Stimulated activated CD4-positive, alpha-beta T cell treated with anti-CD3 and anti-CD28 coated beads, Interleukin-4, amount 100 ng/mL, for 24 hours (primary cell): ENCODE measurements at regions not wholly inside any gene's neighbourhood (a gene's known extent, or its start where the extent isn't known, plus 50 kb on each side); places are given as distances from the start of the nearest gene placed in this dataset.

Experiments used
- DNase-seq: peaks from one replicate; pipeline ENCODE4 v3.0.0-alpha.2; 2020

DNA sequence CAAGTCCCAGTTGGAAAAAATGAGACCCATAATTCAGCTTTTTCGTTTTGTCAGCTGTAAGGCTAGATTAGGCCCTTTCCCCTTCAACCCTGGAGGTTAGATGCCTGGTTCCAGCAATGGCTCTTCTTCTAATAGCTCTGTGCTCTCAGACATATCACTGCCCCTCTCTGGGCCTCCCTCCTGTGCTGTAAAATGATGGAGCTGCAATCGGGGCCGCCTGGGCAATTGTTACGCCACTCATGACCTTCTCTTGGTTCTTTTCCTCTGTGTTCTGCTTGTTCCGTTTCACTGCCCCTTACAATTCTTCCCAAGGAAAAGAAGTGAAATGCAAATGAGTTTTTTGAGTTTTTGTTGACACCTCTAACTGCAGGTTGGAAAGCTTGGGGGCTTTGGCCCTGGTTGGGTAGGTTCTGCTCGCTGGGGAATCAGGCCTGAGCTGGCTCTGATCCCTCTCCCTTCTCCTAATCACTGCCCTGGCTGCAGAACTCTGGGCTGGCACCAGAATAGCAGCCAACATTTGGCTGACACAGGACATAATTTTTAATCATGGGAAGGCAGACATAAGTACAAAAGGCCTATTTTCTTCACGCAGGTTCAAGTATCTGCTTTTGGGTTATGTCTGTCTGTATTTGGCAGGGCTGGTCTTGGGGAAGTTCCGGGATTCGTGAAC, 110.9 kb downstream of the FOXD1 start:
- no peak for DNase-seq

DNA sequence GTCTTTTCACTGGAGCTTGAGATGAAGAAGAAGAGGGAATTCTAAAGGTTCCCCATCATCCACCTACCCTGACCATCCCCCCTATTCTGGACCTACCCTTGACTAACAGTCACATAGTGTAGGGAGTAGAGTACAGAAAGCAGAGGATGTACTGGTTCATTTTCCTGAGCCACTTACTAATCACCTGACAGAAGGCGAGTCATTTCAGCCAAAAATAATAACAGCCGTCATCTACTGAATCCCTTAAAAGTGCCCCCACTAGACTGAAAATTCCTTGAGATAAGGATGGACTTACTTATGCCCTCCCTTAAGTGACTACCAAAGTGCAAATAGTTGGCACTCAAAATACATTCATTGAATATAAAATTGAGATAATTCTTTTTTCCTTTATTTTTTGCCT, 112.2 kb downstream of the FOXD1 start:
- DNase-seq, result no peak

DNA sequence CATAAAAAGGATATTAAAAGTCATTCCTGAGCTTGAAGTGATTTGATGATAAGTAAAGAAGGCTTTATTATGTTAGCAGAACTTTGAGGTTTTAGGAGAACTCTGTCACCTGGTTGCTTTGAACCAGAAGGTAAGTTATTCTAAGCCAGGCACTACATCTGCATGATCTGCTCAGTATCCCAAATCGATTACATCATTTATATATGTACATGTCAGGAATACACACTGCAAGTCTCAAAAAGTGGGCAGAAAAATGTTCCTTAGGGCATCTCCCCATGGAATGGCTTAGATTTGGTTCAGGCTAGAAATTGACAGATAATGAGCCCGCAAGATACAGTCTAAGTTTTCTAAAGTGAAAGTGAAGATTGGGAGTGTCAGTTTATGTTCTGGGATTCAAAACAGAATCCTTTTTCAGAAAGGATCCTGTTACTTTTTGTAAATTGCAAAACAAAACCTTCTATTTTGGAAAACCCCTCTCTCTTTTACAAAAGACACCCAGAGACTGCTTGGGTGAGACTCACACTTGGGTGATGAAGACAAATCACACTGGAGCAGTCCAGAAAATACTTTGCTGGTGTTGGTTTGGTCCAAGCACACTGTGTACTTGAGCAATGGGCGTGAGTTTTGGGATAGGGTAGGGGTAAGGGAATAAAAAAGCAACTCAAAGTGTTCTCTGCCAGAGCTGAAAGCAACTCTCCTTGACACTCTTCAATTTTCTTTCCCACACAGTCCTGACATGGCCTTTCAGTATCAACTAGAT, 114.5 kb downstream of the FOXD1 start:
- DNase-seq, result no peak

DNA sequence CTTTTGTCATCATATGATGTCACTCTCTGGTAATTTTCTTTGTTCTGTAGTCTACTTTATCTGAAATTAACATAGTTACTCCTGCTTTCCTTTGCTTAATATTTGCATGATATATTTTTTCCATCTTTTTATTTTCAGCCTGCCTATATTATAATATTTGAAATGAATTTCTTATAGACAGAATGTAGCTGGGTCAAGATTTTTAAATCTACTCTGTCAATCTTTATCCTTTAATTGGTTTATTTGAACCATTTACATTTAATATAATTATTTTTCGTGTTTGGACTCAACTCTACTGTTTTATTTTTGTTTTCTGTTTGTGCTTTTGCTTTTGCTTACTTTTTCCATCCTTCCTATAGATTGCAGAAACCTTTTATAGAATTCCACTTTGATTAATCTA, 118.0 kb downstream of the FOXD1 start:
- DNase-seq, result no peak

DNA sequence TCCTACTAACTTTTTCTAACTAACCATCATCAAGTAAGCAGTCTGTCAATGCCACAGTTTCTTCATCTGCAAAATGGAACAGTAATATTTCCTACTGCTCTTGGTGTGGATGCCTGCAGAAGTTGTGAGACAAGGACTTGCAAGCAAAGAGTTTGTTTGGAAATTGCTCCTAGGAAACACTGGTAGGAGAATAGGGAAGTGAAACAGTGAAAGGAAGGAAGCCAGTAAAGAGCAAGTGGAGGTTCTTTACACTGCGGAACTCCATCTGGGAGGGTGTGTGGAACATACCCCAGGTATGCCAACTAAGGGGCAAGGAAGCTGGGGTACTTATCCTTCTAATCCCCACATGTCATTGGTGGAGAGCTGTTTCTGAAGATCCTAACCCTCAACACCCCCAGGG, 119.9 kb downstream of the FOXD1 start:
- no peak for DNase-seq

DNA sequence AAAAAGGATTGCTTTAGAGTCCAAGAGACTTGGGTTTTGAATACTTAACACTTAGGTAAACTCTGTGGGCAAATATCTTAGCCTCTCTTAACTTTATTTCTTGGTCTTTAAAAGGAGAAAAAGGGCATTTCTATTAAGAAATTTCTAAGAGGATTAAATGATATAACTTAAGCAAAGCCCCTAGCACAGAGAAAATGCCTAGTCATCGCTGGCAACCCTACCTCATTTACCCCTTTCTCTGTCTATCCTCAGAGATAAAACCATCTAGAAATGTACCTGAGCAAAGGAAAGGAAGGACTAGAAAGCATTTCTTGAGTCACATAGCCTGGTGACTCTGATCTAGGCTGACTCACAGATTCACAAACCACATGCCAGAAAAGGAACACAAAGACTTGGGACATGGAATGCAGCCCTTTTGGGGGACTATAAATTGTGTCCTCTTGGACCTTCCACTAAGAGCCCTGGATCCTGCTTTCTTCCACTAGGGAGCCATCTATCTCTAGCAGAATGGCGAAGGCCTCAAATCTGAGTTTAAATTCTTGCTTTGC, 120.6 kb downstream of the FOXD1 start:
- no peak for DNase-seq

DNA sequence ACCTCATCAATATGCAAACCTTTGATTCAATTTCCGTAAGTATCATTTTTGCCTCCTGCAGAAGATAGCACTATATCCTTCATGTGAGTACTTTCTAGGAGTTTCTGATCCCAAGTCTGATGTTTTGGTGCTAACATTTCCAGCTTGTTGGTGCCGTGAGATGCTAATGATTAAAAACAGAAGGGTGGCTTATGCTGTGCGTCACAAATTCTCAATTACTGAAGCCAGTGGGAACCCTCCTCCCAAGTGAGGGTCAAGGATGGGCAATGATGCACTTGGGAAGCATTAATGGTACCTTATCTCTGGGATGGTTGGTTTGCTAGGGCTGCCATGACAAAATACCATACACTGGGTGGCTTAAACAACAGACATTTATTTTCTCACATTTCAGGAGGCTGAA, 123.0 kb downstream of the FOXD1 start:
- DNase-seq, result no peak

DNA sequence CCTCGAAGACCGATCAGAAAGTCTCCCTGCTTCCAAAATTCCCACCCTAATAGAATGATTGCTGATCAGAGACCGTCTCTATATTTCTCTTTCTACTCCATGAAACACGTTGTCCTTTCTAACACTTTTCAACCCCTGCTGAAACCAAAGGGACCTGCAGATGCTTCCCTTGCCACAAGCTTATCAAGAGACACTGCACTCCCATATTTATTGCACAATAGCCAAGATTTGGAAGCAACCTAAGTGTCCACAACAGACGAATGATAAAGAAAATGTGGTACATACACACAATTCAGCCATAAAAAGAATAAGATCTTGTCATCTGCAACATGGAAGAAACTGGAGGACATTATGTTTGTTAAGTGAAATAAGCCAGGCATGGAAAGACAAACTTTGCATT, 125.1 kb downstream of the FOXD1 start:
- DNase-seq, result no peak

DNA sequence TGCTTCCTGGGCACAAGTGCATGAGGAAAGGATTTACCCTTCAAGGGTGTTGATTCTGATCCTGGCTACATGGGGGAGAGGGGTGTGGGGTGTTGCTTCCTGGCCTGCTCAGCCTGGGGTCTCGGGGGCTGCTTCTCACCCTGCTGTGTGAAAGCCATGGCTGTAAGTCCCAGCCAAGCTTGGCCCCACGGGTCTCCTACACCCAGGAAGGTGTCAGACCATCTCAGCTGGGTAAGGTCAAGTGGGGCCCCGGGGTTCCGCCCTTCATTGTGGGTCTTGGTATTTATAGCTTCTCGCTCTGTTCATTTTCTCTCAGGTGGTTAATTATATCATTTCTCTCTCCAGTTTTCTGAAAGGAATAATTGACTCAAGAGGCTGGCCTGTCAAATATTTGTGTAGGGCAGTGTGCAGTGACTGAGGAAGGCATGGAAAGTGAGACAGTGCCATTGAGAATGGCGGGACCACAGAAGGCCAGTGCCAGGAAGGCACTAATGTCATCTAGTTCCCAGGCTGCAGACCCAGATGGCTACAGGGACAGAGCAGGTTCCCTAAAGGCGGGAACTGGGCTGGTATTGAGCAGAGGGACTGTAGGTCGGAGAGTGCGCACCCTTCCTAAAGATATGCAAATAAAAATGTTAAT, 126.0 kb downstream of the FOXD1 start:
- DNase-seq, result no peak

DNA sequence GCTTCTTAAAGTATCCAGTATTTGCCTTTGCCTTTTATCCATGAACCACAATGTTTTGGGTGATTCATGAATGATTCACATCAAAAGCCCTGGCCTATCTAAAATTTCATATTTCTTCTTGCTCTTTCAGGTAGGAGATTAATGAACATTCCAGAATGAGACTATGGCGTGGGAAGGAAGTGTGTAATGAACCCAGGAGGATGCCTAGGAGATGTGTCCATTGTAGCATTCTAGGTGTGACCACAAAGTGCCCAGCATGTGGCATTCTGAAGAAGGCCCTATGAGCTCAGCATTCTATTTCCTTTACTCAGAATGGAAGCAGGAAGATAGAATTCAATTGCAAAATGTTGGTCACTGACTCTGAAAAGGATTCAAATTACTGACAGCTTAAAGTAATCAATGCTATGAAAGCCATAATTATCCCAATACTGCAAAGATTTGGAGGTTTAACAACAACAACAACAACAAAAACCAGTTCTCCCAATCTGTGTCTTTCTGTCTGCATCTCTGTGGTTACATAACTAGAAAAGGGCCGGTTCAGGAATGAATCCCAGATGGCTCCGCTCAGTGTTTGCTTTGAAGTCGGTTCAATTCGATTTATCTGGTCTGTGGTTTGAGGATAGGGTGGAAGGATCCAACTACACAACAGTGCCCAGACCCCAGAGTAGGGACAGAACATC, 126.7 kb downstream of the FOXD1 start:
- DNase-seq, result no peak

DNA sequence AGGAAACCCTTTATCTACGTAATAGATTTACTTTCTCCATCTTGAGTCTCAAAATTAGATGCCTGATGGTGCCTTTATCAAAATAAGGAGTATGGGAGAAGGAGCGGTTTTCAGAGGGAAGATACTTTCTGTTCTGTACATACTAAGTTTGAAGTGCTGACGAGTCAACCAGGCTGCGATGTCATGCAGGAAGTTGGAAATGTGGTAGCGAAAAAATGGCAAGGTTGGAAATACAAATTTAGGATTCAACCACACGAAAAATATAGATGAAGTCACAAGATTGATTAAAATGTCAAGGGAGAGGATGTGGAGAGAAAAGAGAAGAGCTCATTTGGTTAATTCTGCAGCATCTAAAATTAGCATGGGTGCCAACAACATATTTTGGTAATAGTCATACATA, 129.5 kb downstream of the FOXD1 start:
- no peak for DNase-seq

DNA sequence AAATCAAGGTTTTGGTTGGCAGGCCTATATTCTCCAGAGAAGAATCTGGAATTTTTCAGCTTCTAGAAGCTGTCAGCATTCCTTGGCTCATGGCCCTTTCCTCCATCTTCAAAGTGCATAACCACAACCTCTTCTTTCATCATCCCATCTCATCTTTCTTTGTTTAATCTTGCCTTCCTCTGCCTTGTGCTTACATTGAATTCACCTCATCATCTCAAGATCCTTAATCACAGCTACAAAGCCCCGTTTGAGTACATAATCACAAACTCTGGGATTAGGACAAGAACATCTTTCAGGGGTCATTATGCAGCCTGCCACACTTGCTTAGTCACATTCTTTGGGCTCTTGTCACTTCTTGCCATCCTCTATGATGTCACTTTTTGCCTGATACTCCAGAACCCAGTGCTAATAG, 130.3 kb downstream of the FOXD1 start:
- DNase-seq, result no peak

DNA sequence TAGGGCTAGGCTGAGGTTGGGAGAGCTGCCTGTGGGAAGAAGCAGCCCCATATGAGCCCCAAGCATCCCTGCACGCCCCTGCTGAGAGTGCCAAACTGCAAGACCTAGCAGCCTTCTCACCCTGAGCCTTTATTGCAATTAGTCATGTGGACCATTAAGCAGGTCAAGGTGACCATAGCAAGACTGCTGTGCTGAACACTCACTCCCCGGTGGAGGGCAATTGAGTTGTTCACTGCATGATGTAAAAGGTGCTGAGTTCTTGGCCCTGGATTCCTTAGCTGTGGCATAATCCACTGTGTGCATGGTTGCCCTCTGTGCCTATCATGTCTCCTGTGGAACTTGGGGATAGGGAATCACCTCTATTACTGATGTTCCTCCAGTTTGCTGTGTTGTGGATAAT, 131.1 kb downstream of the FOXD1 start:
- no peak for DNase-seq

DNA sequence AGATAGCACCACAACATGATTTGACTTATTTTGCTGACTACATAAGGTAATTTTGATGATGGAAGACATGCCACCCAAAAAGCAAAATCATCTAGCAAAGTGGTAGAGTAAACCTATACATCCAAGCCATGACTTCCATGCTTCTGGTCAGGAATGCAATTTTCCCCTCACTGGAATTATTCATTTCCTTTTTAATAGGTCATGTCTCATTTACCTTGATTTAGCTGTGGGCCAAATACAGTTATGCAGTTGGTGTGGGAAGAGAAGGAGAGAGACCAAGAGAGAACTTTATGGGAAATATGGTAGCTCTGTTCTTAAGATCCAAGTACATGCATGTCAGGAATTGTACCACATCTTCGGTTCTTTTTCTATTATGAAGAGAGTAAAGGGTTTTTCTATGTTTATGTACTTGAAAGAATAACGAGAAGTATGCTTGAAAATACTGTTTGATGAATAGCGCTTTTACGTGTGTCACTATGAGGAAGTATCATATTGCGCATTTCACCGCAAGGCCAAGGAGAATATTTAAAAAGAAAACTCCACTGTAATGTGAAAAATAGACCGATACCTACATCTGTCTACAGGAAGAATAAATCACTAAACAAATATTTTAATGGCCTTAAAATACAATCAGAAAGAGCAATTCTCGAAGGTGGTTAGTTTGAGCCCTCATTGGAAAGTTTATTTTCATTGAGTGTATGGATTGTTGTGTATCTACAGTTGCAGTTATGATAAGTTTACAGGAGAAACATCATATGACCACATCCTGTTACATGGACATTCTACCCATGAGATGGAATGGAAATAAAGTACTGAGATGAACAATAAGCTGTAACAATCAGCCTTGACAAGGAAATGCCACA, 134.0 kb downstream of the FOXD1 start:
- no peak for DNase-seq

DNA sequence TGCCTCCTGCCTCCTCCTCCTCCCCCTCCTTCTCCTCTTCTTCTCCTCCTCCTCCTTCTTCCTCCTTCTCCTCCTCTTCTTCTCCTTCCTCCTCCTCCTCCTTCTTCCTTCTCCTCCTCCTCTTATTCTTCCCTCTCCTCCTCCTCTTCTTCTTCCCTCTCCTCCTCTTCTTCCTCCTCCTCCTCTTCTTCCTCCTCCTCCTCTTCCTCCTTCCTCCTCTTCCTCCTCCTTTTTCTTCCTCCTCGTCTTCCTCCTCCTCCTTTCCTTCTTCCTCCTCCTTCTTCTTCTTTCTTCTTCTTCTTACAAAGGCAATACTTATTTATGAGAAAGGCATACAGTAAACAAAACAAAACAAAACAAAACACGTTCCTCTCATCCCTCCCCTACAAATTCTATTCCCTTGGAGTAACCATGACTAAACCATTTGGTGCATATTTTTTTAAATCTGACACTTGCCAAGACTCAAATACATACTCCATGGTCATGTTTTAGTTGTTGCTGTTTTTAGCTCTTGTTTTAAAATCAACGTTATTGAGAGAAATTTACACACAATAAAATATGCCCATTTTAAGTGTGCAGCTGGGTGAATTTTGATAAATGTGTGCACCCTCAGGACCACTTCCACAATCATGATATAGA, 135.6 kb downstream of the FOXD1 start:
- DNase-seq, result no peak

DNA sequence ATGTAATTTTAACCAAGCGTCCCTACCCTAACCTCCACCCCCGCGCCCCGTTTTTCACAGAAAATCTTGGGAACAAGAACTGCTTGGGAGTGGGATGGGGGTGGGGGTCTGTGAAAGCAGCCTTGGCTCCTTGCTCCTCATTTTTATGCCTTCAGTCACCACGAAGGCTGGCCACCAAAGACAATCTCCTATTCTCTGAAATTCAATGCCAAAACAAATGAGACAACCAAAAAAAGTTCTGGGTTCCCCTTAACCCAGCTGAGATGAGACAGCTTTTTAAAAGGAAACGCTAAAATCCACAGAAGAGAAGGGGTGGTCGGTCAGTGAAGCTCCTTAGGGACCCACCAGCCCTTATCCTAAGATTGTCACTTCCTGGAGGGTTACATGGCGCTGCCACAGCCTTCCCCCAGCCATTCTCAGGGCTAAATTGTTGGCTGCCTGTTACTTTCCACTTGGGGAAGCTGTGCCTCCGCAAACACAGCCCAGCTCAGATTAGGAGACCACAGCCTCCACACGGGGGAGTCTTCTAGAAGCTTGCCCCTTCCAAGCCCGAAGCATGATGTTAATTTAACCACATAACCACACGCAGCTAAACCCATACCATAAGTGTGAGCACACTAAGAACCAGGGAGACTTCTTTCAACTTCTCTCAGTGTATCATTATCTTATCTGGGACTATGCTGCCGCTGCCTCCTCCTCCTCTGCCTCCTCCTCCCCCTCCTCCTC, 136.3 kb downstream of the FOXD1 start:
- no peak for DNase-seq

DNA sequence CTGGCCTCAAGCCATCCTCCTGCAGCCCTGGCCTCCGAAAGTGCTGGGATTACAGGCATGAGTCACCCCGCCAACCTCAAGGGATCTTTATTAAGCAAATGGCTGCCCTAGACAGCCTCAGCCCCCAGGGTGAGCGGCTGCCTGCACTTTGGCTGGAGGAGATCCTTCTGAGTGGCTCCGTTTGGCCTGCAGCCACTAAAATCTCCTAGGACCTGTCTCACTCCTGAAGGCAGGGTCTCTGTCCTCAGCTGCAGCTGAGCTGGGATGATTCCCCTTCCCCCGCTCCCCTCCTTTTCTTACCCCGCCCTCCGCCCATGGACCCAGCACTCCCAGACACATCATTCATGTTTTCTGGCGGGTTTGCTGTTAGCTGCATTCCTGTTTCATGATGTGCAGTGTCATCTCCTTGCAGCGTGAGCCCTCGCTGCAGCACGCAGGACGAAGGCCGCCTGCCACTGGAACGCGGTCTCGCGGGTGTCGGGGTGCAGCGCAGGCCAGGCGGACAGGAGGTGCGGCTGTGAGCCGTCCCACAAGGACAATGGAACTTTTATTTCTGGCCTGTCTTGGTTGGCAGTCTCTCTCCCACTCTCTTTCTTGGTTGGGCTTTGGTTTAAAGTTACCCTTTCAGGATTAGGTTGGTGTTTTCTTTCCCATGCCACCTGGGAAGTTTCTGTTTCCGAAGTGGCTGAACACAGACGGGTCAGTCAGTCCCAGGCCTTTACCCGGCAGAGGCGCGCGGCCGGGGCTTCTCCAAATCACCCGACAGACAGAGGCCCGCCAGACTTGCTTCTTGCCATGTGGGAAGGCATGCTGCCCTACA, 137.1 kb downstream of the FOXD1 start:
- no peak for DNase-seq

DNA sequence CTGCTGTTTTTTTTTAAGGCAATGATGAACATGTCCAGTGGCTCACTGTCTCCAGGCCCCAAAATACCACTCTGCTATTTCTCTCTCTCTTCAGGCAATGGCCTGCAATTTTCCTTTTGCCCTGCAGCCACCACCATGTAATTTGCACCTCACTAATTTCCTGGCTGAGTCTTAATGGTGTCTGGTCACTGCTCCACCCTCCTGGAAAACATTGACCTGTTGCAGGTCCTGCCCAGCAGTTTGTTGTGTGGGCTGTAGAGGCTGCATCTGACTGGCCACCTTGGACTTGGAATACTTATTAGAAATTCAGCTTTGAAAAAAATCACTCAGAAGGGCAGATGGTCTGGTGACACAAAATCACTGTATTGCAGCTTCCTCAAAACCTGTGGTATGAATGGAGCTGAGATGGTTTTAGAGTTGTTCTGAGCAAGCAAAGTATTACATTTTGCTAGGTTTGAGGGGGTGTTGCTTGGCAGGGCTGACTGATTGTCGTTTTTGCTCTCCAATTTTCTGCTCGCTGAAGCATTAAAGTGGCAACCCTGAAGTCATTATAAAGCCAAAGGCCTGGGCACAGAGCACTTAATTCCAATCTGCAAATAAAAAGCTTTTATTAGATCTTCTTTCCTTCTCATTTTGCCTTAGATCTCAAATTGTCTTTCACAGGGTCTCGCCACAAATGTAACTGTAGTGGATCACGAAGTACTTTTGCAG, 134.8 kb downstream of the TMEM174 start:
- no peak for DNase-seq

DNA sequence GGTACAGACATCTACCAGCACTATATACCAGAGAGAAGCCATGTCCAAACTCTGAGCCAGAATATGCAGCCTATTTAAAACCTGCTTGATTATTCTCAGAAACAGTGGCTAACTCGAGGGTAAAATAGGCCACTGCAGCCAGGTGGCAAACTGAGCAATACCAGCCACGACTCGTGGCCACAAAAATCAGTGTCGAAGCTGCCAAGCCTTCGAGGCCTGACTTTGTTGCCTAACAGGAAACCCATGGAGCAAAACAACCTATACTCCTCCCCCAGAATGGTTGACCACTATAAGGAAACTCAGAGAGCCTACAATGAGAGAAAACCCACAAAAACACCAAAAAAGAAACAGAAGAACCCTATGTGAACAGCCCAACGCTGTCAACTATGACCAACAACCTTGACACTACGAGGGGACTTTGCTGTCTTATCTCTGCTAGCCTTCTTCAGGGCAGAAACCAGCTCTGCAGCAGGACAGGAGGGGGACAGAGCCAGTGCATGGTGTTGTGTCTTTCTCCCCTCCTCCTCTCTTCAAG, 133.8 kb downstream of the TMEM174 start:
- DNase-seq, result no peak
